Activated naive CD8-positive, alpha-beta T cell treated with anti-CD3 and anti-CD28 coated beads, Interleukin-2, amount 10 ng/mL, durations not matched to agents 7 days and 5 days (primary cell): ENCODE measurements at regions not wholly inside any gene's neighbourhood (a gene's known extent, or its start where the extent isn't known, plus 50 kb on each side); places are given as distances from the start of the nearest gene placed in this dataset.

Experiments
- ATAC-seq: fragments of 150-1000 bp; cut with Tn5 transposase; one replicate; pipeline ENCODE4 v1.10.0; 2021; ENCODE audit warnings: low read depth, moderate library complexity
- POLR2A ChIA-PET: fragments of 350-600 bp; sonication (Branson Sonifier 250); formaldehyde crosslinking; loops from one replicate; lab custom pipeline; 2021; ENCODE audit warnings: antibody characterized with exemption; lab: Charles Lee
- DNase-seq: peaks from one replicate; pipeline ENCODE4 v3.0.0; 2021
- H3K27ac Mint-ChIP-seq: one replicate; pipeline ENCODE4 v1.8.0; 2022; ENCODE audit warnings: mild to moderate bottlenecking, mixed read lengths
- H3K27me3 Mint-ChIP-seq: one replicate; pipeline ENCODE4 v1.8.0; 2022; ENCODE audit warnings: mild to moderate bottlenecking, moderate library complexity, mixed read lengths
- H3K36me3 Mint-ChIP-seq: one replicate; pipeline ENCODE4 v1.8.0; 2021; ENCODE audit warnings: mild to moderate bottlenecking, mixed read lengths
- H3K4me1 Mint-ChIP-seq: one replicate; pipeline ENCODE4 v1.8.0; 2021; ENCODE audit warnings: mixed read lengths
- H3K4me3 Mint-ChIP-seq: one replicate; pipeline ENCODE4 v1.8.0; 2022; ENCODE audit warnings: mild to moderate bottlenecking, moderate library complexity, mixed read lengths
- H3K9me3 Mint-ChIP-seq: one replicate; pipeline ENCODE4 v1.8.0; 2021; ENCODE audit warnings: mixed read lengths

DNA sequence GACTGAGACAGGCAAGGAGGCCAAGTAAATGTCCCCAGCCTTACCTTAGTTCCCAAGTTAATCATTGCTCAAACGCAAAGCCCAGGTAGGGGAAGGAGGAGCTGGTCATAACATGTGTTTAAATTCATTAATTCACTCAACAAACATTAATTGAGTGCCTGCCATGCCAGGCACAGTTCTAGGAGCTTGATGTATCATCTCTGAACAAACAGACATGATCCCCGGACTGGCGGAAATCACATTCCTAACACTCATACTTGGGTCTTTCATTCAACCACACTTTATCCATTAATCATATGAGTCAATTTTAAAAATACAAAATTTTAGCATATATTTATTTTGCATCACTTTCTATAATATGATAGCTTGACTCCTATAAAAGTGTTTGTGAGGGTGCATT is 335.3 kb upstream of the NOCT start:
- no peaks in the 10 kb centered on the region for H3K9me3 Mint-ChIP-seq
- no peak for DNase-seq
- POLR2A ChIA-PET = no interaction called here
- ATAC-seq = no peak
- no peaks in the 10 kb centered on the region for H3K36me3 Mint-ChIP-seq
- H3K27ac Mint-ChIP-seq = no peak overlapping the region
- H3K4me3 Mint-ChIP-seq = no peak overlapping the region
- H3K4me1 Mint-ChIP-seq = peaks cover 2% of the 10 kb centered on the region
- H3K27me3 Mint-ChIP-seq = peaks cover 15% of the 10 kb centered on the region

DNA sequence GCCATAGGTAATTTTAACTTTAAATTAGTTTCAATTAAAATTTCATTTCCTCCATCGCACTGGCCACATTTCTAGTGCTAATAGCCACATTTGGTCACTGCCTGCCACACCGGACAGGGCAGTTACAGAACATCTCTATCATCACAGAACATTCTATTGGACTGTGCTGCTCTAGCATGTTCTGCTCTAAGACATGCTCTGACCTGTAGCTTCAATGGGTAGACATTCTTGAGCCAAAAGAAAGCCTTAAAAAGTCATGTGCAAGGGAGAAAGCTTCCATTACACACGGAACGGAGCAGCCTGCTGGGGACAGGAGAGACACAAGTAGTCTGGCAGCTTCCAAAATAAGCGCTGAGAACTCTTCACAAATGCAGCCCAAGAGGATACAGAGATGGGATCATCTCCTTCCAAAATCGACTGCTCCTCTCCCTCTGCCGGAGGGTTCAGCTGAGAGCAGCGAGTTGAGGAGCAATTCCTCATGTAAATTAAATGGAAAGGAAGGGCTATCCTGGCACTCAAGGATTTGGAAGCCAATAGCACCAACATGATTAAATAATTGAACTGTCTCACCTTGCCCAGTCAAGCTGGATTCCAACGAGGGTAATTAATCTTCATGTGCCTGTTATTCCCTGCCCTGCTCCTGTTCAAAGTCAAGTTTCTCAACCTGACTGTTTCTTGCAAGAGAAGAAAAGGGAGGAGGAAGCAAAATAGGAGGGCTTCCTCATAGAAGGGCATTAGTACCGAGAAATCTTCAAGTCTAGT is 336.4 kb upstream of the NOCT start:
- Mint-ChIP-seq H3K4me3 (no peak overlapping the region), H3K36me3 (no peaks in the 10 kb centered on the region), H3K4me1 (peaks cover 2% of the 10 kb centered on the region), H3K27ac (no peak overlapping the region), H3K27me3 (peaks cover 13% of the 10 kb centered on the region), H3K9me3 (no peaks in the 10 kb centered on the region)
- POLR2A ChIA-PET = no interaction called here
- ATAC-seq (no peak), DNase-seq (no peak)

DNA sequence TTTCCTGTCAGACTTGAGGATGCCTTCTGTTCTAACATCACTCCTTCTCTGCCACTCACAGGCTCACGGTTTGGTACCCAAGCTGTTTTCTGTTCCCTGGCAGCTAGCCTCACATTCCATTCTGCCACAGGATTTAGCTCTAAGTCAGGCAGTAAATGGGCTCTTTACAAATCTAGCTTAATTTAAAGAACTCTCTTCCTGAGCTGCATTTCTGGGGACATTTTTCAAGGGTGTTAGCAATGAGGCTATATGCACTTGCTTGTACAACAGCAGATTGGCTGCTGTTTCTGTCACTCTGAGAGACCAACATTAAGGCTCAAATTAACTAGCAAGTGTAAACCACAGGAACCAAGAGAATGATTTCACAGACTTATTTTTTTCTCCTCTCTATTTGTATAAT is 337.8 kb upstream of the NOCT start:
- ATAC-seq (no peak), DNase-seq (no peak)
- Mint-ChIP-seq H3K9me3 (no peaks in the 10 kb centered on the region), H3K27ac (no peak overlapping the region), H3K4me1 (peaks cover 2% of the 10 kb centered on the region), H3K27me3 (peaks cover 8% of the 10 kb centered on the region), H3K4me3 (no peak overlapping the region), H3K36me3 (no peaks in the 10 kb centered on the region)
- POLR2A ChIA-PET = no interaction called here

DNA sequence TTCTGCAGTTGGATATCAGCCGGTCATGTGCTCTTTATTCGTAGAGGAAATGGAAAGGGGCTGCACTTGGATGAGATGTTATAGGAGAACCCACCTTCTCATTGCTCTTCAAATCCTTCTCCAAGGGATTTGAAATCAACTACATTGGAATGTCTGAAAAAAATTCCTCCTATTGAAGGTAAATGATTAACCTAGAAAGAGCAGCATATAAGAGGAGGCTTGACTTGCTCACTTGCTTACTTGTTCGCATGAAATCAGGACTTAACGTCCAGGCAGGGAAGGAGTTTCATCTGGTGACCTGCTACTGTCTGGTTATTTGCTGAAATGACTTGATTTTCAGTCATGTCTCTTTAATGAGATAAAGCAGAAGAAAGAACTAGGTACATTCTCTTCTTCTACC is 338.4 kb upstream of the NOCT start:
- ATAC-seq = no peak
- Mint-ChIP-seq H3K9me3 (no peaks in the 10 kb centered on the region), H3K36me3 (no peaks in the 10 kb centered on the region), H3K27me3 (peaks cover 4% of the 10 kb centered on the region), H3K27ac (no peak overlapping the region), H3K4me3 (no peak overlapping the region), H3K4me1 (peaks cover 2% of the 10 kb centered on the region)
- POLR2A ChIA-PET = no interaction called here
- no peak for DNase-seq

DNA sequence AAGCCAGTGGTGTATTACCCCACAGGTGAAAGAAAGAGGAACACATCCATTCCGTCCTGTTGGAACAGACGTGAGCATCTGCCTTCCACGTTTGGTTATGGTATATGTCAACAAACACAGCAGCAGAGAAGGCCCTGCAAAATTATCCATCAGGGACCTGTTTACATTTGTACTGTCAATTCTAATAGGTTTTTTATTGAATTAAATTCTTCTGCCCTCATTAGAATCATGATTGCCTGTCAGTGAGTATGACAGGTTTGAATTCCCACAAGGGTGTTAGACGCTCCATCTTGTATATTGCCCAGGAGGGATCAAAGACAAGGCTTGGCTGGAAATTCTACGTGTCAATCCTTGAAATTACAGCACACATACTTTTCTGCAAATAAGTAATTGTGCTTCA is 339.9 kb upstream of the NOCT start:
- POLR2A ChIA-PET = no interaction called here
- no peak for ATAC-seq
- Mint-ChIP-seq H3K36me3 (no peaks in the 10 kb centered on the region), H3K9me3 (no peaks in the 10 kb centered on the region), H3K4me1 (no peaks in the 10 kb centered on the region), H3K4me3 (no peak overlapping the region), H3K27ac (no peak overlapping the region), H3K27me3 (no peaks in the 10 kb centered on the region)
- no peak for DNase-seq

DNA sequence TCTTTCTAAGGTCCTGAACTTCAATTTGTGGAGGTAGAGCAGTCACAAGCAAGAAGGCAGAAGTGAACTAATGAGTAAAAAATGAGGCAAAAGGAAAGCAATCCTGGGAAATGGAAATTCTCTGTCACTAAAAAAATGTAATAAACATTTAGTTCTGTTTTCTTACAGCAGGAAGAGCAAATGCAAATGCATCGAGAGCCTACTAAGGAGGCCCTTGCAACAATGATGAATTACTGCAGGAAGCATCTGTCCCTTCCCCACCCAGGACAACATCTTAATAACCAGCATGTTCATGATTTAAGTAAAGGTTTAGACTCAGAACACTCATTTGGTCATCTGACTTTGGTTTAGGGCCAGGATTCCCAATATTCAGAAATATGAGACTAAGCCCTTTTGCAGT is 341.4 kb upstream of the NOCT start:
- POLR2A ChIA-PET = no interaction called here
- DNase-seq = no peak
- no peak for ATAC-seq
- Mint-ChIP-seq H3K4me3 (no peak overlapping the region), H3K9me3 (no peaks in the 10 kb centered on the region), H3K36me3 (no peaks in the 10 kb centered on the region), H3K27me3 (no peaks in the 10 kb centered on the region), H3K4me1 (no peaks in the 10 kb centered on the region), H3K27ac (no peak overlapping the region)

DNA sequence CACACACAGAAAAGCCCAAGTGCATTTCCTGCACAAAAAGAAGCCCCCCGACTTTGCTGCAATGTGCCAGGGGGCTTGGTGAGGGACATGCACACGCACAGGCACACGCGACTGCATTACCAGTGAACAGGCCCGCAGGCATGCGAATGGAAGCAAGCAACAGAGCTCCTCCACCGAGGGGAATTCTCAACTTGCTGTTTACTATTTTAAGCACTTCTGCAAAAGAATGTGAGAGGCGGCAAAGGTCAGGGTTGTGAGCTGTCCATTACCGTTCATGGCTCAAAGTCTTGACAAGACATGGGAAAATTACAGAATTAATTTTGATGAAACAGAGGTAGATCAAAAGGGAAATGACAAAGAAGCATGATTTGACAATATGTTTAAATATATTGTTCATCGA is 342.5 kb upstream of the NOCT start:
- Mint-ChIP-seq H3K9me3 (no peaks in the 10 kb centered on the region), H3K36me3 (no peaks in the 10 kb centered on the region), H3K27me3 (no peaks in the 10 kb centered on the region), H3K27ac (no peak overlapping the region), H3K4me3 (no peak overlapping the region), H3K4me1 (no peaks in the 10 kb centered on the region)
- POLR2A ChIA-PET = no interaction called here
- no peak for ATAC-seq
- no peak for DNase-seq

DNA sequence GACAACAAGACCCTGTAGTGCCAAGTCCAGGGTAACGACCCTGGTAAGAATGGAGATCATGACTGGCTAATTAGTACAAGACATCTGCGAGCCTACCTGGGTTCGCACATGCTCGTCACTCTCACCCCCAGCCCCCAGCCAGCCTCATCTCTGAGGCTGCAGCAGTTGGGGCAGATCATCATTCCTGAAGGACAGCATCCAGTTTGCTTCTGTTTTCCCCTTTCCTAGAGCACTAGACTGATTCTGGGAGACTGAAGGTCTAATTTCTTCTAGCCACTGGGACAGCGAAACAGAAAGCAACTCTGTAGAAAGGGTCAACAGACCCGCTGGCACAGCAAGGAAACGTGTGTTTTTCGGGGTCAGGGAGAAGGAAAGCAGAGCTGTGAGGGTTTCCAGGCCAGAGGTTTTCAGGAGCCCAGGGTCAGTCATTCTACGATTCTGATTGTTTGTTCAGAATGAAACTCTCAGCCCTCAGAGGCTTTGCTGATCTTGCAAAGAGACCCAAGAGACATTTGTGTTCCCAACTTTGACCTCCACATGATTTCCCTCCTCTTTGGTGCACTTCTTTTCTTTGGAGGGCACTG is 343.1 kb upstream of the NOCT start:
- ATAC-seq (no peak), DNase-seq (no peak)
- Mint-ChIP-seq H3K36me3 (no peaks in the 10 kb centered on the region), H3K27me3 (no peaks in the 10 kb centered on the region), H3K4me1 (no peaks in the 10 kb centered on the region), H3K27ac (no peak overlapping the region), H3K9me3 (no peaks in the 10 kb centered on the region), H3K4me3 (no peak overlapping the region)
- POLR2A ChIA-PET = no interaction called here

DNA sequence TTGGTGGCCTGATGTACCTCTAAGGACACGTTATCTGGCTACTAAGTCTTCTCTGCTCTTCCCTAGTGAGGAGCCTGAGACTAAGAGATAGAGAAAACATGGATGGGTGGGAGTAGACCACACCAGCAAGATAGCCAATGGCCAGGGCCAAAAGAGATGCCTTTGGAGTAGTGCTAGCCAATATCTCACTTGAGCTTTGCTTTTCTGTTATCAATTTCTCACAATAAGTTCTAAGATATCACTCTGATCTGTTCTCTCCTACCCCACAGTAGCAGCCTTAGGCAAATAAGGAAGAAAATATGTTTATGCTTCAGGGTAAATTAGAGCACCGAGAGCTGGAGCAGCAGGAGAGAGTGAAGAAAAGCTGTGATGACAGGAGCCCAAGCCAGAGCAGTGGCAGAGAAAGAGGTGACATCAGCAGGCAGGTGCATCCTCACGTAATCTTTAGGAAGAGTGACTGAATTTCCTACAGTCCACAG is 343.9 kb upstream of the NOCT start:
- no peak overlapping the region for H3K4me3 Mint-ChIP-seq
- no peaks in the 10 kb centered on the region for H3K4me1 Mint-ChIP-seq
- ATAC-seq (no peak), DNase-seq (no peak)
- POLR2A ChIA-PET = no interaction called here
- no peaks in the 10 kb centered on the region for H3K27me3 Mint-ChIP-seq
- H3K36me3 Mint-ChIP-seq = no peaks in the 10 kb centered on the region
- no peak overlapping the region for H3K27ac Mint-ChIP-seq
- H3K9me3 Mint-ChIP-seq = no peaks in the 10 kb centered on the region

DNA sequence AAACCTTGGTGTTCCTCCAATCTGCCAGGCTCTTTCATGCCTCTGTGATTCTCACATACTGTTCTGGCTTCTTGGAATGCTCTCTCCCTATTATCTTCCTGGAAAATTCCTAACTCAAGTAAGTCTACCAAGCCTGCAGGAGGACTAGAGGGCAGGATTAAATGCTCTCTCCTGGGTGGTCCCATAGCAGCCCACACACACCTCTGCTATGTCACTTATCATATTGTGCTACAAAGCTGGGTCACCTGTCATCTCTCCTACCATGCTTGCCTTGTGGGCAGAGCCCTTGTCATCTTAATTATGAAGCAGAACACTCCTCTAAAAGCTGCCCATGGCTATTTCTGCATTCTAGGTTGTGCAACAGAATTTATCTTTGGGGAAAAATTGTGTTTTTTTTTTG is 344.5 kb upstream of the NOCT start:
- no peaks in the 10 kb centered on the region for H3K4me1 Mint-ChIP-seq
- DNase-seq = no peak
- no peaks in the 10 kb centered on the region for H3K36me3 Mint-ChIP-seq
- H3K27me3 Mint-ChIP-seq = no peaks in the 10 kb centered on the region
- no peaks in the 10 kb centered on the region for H3K9me3 Mint-ChIP-seq
- ATAC-seq = no peak
- no peak overlapping the region for H3K27ac Mint-ChIP-seq
- no peak overlapping the region for H3K4me3 Mint-ChIP-seq
- POLR2A ChIA-PET = no interaction called here

DNA sequence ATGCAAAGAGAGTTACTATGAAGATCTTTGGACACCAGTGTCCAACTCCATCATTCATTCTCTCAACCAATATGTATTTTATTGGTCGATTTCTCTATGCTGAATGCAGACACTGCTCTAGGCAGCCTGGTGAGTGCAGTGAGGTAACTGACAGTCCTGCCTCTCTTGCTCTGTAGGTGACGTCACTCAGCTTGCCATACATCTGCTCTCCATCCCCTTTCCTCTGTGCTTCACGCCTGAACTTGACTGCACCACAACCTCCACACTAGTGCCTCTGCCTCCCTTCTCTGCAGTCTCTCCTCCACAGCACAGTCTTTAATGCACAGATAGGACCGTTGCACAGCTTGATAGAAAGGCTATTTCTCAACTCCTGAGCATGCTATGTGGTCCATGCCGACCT is 344.9 kb upstream of the NOCT start:
- Mint-ChIP-seq H3K36me3 (no peaks in the 10 kb centered on the region), H3K27me3 (no peaks in the 10 kb centered on the region), H3K9me3 (no peaks in the 10 kb centered on the region), H3K4me3 (no peak overlapping the region), H3K27ac (no peak overlapping the region), H3K4me1 (no peaks in the 10 kb centered on the region)
- ATAC-seq (no peak), DNase-seq (no peak)
- POLR2A ChIA-PET = no interaction called here

DNA sequence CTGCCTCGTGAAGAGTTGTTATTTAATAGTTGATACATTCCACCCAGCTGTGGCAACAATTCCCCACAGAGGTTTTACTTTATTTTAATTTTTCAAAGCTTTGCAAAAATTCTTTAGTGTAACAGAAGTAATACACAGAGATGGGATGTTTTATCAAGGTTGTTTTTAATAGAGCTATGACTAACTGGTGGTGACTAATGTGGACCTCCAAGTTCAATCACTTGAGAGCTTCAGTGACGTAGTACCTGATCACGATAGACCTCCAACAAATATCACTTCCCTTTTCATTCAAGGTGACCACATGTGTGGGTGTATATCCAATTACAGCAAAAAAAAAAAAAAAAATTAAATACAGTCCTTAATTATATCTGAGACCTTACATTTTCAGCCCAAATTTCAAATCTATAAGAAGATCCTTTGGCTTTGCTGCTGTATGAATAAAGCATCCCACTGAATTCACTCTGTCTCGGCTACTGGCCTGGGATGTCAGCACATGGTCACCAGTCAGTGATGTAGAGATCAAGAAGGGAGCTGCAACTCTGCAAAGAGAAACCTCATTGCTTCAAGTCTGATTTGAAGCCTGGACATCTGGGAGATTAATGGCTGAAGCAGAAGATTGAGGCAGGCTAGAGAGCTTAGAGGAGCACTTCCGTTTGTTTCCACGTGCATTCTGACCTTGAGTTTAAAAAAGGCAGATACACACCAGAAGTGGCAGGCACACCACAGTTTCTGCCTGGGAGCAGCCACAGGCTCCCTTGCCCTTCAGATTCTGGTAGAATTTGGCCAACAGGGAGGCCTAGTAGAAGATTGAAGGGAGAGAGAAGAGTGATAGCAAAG is 345.9 kb upstream of the NOCT start:
- Mint-ChIP-seq H3K9me3 (no peaks in the 10 kb centered on the region), H3K4me1 (no peaks in the 10 kb centered on the region), H3K4me3 (no peak overlapping the region), H3K27me3 (no peaks in the 10 kb centered on the region), H3K36me3 (no peaks in the 10 kb centered on the region), H3K27ac (no peak overlapping the region)
- DNase-seq = no peak
- no peak for ATAC-seq
- POLR2A ChIA-PET = no interaction called here

DNA sequence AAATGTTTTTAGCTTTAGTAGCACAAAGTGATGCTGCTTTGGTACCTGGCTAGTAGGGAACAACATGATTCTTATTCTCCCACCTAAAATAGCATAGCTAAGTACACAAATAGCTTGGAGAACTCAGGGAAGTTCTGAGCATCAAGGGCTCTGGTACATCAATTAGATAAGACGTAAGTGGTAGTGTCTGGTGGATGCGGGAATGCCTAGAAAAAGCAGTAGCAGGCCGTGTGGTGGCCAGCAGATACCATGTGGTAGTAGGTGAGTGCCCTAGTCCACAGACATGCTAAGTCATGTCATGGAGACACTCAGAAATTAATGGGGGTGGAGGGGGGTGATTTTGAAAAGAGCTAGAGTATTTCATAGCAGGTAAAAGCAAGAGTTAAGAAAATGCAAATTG is 347.3 kb upstream of the NOCT start:
- H3K27ac Mint-ChIP-seq = no peak overlapping the region
- no peaks in the 10 kb centered on the region for H3K36me3 Mint-ChIP-seq
- ATAC-seq (no peak), DNase-seq (no peak)
- no peaks in the 10 kb centered on the region for H3K4me1 Mint-ChIP-seq
- H3K27me3 Mint-ChIP-seq = no peaks in the 10 kb centered on the region
- H3K4me3 Mint-ChIP-seq = no peak overlapping the region
- H3K9me3 Mint-ChIP-seq = no peaks in the 10 kb centered on the region
- POLR2A ChIA-PET = no interaction called here

DNA sequence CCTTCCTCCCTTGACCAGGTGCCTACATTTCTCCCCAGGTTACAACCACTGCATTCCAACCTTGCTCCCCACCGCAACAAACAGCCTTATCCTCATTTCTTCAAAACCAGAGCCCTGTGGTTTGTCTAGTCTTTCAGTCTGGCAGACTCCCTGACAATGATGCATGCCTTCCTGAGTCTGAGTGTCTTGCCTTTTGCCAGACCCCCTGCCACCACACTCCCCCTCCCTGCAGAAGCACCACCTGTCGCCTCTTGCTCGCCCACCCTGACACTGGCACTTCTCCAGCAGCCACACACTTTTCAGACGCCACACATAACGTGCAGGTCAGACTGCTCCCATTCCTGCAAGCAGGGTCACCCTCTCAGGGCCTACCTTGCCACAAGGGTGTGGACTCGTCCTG is 349.2 kb upstream of the NOCT start:
- Mint-ChIP-seq H3K4me3 (no peak overlapping the region), H3K4me1 (no peaks in the 10 kb centered on the region), H3K36me3 (no peaks in the 10 kb centered on the region), H3K9me3 (no peaks in the 10 kb centered on the region), H3K27ac (no peak overlapping the region), H3K27me3 (no peaks in the 10 kb centered on the region)
- POLR2A ChIA-PET = no interaction called here
- ATAC-seq (no peak), DNase-seq (no peak)
